Motor neuron (in vitro differentiated cells): ENCODE measurements at regions not wholly inside any gene's neighbourhood (a gene's known extent, or its start where the extent isn't known, plus 50 kb on each side); places are given as distances from the start of the nearest gene placed in this dataset.

ENCODE experiments used
- ATAC-seq, 8 experiments: fragments of 200-7000 bp; cut with Tn5 transposase; replicated peaks in 6 of 8; 2 replicates each; pipeline ENCODE4 v1.8.0; 2021; ENCODE audit warnings: mild to moderate bottlenecking in 8 of 8, moderate library complexity in 8 of 8
- H3K27ac ChIP-seq, 2 donors: fragments of 250-450 bp; sonication (Bioruptor Pico); 2 replicates each; pipeline ENCODE4 v1.9.0; 2021; ENCODE audit warnings: antibody characterized with exemption in 2 of 2, mild to moderate bottlenecking in 2 of 2, moderate library complexity in 1 of 2
- H3K4me1 ChIP-seq, 2 donors: fragments of 250-450 bp; sonication (Bioruptor Pico); replicated peaks in 1 of 2; 2 replicates each; pipeline ENCODE4 v1.6.1; 2021; ENCODE audit warnings: antibody characterized with exemption in 2 of 2, mild to moderate bottlenecking in 2 of 2, moderate library complexity in 1 of 2
- H3K4me3 ChIP-seq, 5 donors: fragments of 250-450 bp; sonication (Bioruptor Pico); 2 replicates each; pipeline ENCODE4 v1.9.0; 2021; ENCODE audit warnings: antibody characterized with exemption in 5 of 5, mild to moderate bottlenecking in 5 of 5, moderate library complexity in 4 of 5
- WGBS, 10 experiments: fragments of 450-650 bp; shearing (Covaris generic); methylation state at CpG; one replicate each; pipeline ENCODE4 v1.0.0; 2022; 5-methylcytosine and 5-hydroxymethylcytosine counted together
- in situ Hi-C, 9 experiments: fragments of 400-800 bp; cut with MboI; loops; one replicate each; pipeline ENCODE4 v1.15.0; 2021; ENCODE audit warnings: low sequenced_read_pairs in 9 of 9, low pct_unique_long_range_greater_than_20kb in 2 of 9; ENCODE audit not compliant: unreplicated experiment in 9 of 9

GRCh38 chr17:77434136-77435114 is 293.7 kb downstream of the SEC14L1 start:
- Histone ChIP-seq H3K27ac (peak overlapping the region; percentile 8 to 73), H3K4me1 (peaks cover 46 to 69% of the 10 kb centered on the region in 2 donors), H3K4me3 (peak overlapping the region in 1 of 5 donors; percentile 16)
- 67 to 94% (median 87%) methylated on average over 1 to 9 of the region's 26 CpGs; no CpG with 5 or more reads in 4 of the 10 experiments for WGBS, 10 experiments
- ATAC-seq: no peak
- in situ Hi-C loops: no loop called here

DNA sequence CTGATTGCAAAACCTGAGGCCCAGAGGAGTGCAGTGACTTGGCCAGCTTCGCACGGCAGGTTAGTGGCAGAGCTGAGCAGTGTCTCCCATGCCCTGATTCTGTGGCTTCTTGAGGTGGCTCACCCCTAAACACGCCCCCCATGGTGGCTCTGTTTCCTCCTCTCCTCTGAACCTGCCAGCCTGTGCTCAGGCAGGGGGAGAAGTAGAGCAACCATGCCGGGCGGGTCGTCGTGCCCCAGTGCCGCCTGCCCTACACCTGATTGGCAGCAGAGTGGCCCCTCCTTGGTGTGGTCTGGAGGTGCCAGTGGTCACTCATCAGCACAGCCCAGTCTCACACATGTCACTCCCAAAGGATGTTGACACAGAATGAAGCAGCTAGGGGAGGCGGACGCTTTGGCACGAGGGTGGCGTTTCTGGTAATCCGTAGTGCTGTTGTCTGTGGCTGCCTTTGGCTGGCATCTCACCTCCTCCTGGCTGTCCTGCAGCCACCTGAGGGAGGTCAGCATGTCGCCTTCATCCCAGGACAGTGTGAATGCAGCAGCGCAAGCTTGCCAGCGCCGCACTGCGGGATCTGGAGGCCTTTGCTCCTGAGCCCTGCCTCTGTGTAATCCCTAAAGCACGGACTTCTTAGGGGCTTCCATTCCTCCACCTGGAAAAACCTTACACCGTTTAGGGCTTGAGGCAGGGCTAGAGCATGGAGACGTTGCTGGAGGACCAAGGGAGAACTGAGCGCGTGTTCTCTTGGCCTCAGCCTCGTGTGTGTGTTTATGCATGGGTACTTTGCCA is 294.7 kb downstream of the SEC14L1 start:
- ATAC-seq: no peak
- H3K27ac ChIP-seq: no peak overlapping the region
- H3K4me3 ChIP-seq: no peak overlapping the region
- WGBS, 10 experiments: 47 to 100% (median 67%) methylated on average over 2 to 5 of the region's 24 CpGs; no CpG with 5 or more reads in 5 of the 10 experiments
- H3K4me1 ChIP-seq: peaks cover 46 to 62% of the 10 kb centered on the region in 2 donors
- in situ Hi-C loops: no loop called here

GRCh38 chr17:77436058-77436442 is 295.3 kb downstream of the SEC14L1 start:
- no peak overlapping the region for H3K4me3 ChIP-seq
- WGBS, 10 experiments: 0 to 20% (median 17%) methylated on average over 1 to 3 of the region's 11 CpGs; no CpG with 5 or more reads in 6 of the 10 experiments
- H3K4me1 ChIP-seq: peaks cover 46 to 62% of the 10 kb centered on the region in 2 donors
- no peak overlapping the region for H3K27ac ChIP-seq
- in situ Hi-C loops: no loop called here
- peak in 7 of 8 experiments; percentile 15 to 35 (median 31) for ATAC-seq

- no peak for ATAC-seq
- in situ Hi-C loops: no loop called here
- Histone ChIP-seq H3K4me1 (peaks cover 46 to 62% of the 10 kb centered on the region in 2 donors), H3K27ac (no peak overlapping the region), H3K4me3 (no peak overlapping the region)
- WGBS, 10 experiments: 60 to 88% (median 67%) methylated on average over 1 to 8 of the region's 11 CpGs; no CpG with 5 or more reads in 7 of the 10 experiments
Measured at GRCh38 chr17:77436481-77436880, 295.7 kb downstream of the SEC14L1 start.

DNA sequence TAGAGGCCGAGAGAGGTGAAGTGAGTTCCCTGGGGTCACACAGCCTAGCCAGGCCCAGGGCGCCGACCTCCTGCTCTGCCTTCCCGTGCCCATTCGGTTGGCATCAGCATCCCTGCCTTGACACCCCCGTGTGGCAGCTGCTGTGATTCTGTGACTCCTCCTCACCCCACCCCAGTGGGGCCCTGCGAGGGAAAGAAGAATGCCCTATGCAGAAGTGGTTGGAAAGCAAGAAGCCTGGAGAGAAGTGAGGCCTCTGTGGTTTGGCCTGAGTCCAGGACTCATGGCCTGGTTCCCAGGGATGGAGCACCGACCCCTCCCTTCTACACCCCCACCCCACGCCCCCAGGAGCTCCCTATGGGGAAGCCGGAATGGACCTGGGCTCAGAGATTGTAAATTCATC is 296.2 kb downstream of the SEC14L1 start:
- WGBS, 10 experiments: 60 to 100% (median 84%) methylated on average over 1 to 4 of the region's 10 CpGs; no CpG with 5 or more reads in 6 of the 10 experiments
- peak; percentile 12 to 68 (median 48) for ATAC-seq
- Histone ChIP-seq H3K4me3 (no peak overlapping the region), H3K27ac (peak overlapping the region in 1 of 2 donors; percentile 15), H3K4me1 (peaks cover 46 to 62% of the 10 kb centered on the region in 2 donors)
- in situ Hi-C loops: no loop called here

- ATAC-seq: no peak
- in situ Hi-C loops: no loop called here
- Histone ChIP-seq H3K27ac (no peak overlapping the region), H3K4me3 (no peak overlapping the region), H3K4me1 (peaks cover 43 to 58% of the 10 kb centered on the region in 2 donors)
- 90 to 100% methylated on average over 2 to 3 of the region's 12 CpGs; no CpG with 5 or more reads in 8 of the 10 experiments for WGBS, 10 experiments
Measured at GRCh38 chr17:77437747-77438146, 297.0 kb downstream of the SEC14L1 start.

- in situ Hi-C loops: no loop called here
- Histone ChIP-seq H3K27ac (no peak overlapping the region), H3K4me1 (peaks cover 35 to 50% of the 10 kb centered on the region in 2 donors), H3K4me3 (no peak overlapping the region)
- ATAC-seq: peak in 1 of 8 experiments; percentile 12
- 46 to 100% (median 90%) methylated on average over 1 to 9 of the region's 14 CpGs; no CpG with 5 or more reads in 1 of the 10 experiments for WGBS, 10 experiments
Measured at GRCh38 chr17:77438241-77439188, 297.7 kb downstream of the SEC14L1 start.

- H3K4me1 ChIP-seq: peaks cover 27 to 44% of the 10 kb centered on the region in 2 donors
- no peak overlapping the region for H3K27ac ChIP-seq
- no peak overlapping the region for H3K4me3 ChIP-seq
- peak in 3 of 8 experiments; percentile 12 to 49 (median 34) for ATAC-seq
- in situ Hi-C loops: no loop called here
- 17 to 100% (median 73%) methylated on average over 1 to 6 of the region's 15 CpGs; no CpG with 5 or more reads in 5 of the 10 experiments for WGBS, 10 experiments
Measured at GRCh38 chr17:77439189-77440018, 298.6 kb downstream of the SEC14L1 start.

GRCh38 chr17:77440560-77440981 is 299.8 kb downstream of the SEC14L1 start:
- Histone ChIP-seq H3K4me1 (peaks cover 30 to 40% of the 10 kb centered on the region in 2 donors), H3K4me3 (no peak overlapping the region), H3K27ac (no peak overlapping the region)
- whole genome bisulfite sequencing, 10 experiments: 40 to 96% (median 91%) methylated on average over 1 to 7 of the region's 12 CpGs; no CpG with 5 or more reads in 4 of the 10 experiments
- in situ Hi-C loops: no loop called here
- ATAC-seq: no peak

DNA sequence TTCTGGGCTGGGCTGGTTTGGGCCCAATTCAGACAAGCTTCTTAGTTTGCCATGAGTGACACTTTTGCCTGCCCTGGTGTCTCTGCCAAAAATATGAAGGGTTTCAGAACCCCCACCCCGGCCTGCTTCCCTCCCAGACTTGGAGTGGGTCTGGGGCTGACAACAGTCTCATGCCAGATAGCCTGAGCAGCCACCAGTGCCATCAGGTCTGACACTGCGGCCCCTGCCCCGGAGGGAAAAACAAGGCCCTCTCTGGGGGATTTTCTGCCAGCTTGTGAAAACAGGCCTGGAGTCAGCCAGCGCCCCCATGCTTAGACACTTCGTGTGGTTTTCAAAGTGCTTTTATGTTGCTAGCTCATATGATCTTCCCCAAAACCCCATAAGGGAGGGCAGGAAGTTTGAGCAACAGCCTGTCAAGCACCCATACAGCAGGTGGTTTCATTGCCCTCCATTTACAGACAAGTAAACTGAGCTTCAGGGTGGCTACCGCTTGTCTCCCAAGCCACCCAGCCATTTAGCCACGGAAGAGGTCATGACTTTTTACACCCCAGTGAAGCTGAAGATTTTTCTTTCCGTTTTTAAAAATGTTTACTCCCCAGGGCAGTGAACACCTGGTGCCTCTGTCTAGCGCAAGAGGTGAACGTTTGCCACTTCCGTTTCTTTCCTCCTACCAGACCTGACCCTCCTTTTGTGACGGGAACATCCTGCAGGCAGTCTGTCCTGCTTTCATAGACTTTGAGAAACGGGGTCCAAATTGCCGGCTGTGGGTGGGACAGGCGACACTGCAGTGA is 300.6 kb downstream of the SEC14L1 start:
- Histone ChIP-seq H3K27ac (no peak overlapping the region), H3K4me3 (no peak overlapping the region), H3K4me1 (peaks cover 22 to 32% of the 10 kb centered on the region in 2 donors)
- ATAC-seq: no peak
- WGBS, 10 experiments: 67 to 100% (median 84%) methylated on average over 1 to 11 of the region's 15 CpGs; no CpG with 5 or more reads in 2 of the 10 experiments
- in situ Hi-C loops: no loop called here

DNA sequence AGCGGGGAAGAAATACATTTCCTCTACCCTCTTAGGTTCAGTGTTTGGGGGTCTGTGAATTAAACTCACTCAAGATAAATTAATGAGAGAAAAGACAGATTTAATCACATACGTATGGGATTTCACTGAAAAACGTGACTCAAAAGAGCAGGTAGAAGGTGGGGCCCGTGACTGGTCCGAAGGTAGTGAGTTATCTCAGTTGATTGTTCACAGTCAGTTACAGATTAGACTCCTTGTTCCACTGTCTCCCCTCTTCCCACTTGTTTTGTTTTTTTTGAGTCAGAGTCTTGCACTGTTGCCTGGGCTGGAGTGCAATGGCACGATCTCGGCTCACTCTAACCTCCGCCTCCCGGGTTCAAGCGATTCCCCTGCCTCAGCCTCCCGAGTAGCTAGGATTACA is 301.2 kb downstream of the SEC14L1 start:
- Histone ChIP-seq H3K27ac (no peak overlapping the region), H3K4me1 (peaks cover 16 to 26% of the 10 kb centered on the region in 2 donors), H3K4me3 (no peak overlapping the region)
- no peak for ATAC-seq
- 76 to 100% (median 95%) methylated on average over 1 to 11 of the region's 11 CpGs; no CpG with 5 or more reads in 1 of the 10 experiments for WGBS, 10 experiments
- in situ Hi-C loops: no loop called here
